Inferior parietal cortex (tissue), 1 donor: ENCODE measurements at regions not wholly inside any gene's neighbourhood (a gene's known extent, or its start where the extent isn't known, plus 50 kb on each side); places are given as distances from the start of the nearest gene placed in this dataset.

Source experiments
- DNase-seq: peaks from one replicate; pipeline ENCODE4 v3.0.0-alpha.2; 2016; ENCODE audit errors: extremely low spot score

GRCh38 chr18:75607701-75608100 lies 180.2 kb upstream of the SMIM21 start:
- DNase-seq: no peak

GRCh38 chr18:75592527-75592926 lies 165.0 kb upstream of the SMIM21 start:
- DNase-seq: no peak

- DNase-seq: no peak
Measured at GRCh38 chr18:75588412-75588811, 160.9 kb upstream of the SMIM21 start.

GRCh38 chr18:75587131-75587530 lies 159.6 kb upstream of the SMIM21 start:
- no peak for DNase-seq

DNA sequence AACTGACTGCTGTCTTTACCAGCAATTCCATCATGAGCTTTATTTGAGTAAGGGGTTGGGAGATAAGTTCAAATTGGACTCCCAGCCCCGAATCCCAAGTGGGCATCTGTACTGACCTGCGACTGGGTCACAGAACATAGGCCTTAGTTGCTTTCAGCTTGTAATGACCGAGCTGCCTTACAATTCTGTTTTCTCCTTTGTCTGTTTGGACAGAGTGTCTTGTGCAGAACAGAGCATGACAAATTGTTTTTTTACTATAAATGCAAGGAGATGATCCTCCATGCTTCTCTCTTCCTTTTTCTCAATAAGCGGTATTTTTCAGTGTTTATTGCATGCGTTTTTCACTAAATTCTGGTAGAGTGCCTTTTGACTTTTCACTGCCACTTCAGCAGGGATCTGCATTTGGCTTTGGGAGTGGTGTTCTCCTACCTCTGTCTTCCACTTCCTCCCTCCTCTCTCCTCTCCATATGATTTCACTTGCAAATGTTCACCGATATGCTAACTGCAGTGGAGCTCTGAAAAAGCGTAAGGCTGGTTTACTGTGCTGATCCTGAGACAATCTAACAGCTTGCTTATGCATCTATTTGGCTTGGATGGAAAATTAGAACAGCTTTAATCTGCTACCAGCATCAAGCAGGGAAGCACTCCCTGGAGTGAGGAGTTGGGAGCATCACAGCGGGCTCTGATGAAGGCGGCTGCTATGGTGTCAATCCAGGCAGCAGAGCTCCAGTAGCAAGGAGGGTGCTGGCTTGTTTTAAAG lies 158.8 kb upstream of the SMIM21 start:
- peak; percentile 27 for DNase-seq

DNA sequence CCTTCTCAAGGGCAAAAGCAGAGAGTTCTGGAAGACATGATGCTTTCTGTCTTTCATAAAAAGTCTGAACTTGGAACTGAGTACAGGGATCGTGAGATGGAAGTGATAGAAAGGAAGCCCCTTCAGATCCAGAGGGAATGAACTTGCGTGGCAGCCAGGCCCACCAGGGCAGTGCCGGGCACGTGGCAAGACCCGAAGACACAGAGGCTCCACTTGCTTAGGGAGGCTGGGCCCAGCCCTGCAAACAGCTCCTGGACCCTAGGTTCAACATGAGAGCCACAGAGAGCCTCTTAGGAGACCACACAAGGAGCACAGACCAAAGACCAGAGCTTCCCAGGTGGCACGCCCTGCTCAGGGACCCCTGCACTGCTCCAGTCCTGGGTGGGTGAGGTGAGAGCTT lies 155.4 kb upstream of the SMIM21 start:
- DNase-seq: no peak

- no peak for DNase-seq
Measured at GRCh38 chr18:75582406-75582821, 154.9 kb upstream of the SMIM21 start.

- no peak for DNase-seq
Measured at GRCh38 chr18:75581336-75582131, 154.0 kb upstream of the SMIM21 start.

- DNase-seq: no peak
Measured at GRCh38 chr18:75574187-75574586, 146.7 kb upstream of the SMIM21 start.

GRCh38 chr18:75563150-75563549 lies 135.6 kb upstream of the SMIM21 start:
- no peak for DNase-seq

DNA sequence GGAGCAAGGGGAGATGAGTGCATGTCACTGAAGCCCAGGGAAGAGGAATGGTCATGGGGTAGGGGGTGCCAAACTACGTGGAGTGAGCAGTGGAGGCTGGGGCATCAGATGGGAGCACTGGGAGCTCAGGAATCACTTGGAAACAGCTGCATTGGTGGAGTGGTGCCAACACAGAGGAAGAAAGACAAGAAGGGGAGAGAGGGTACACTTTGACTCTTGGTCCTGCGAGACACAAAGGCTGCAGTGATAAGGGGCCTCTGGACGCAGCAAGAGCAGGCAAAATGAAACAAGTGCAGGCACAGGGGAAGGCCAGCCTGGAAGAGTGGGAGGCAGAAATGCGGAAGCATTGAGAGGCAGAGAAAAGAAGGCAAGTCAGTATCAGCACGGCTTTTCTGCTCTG lies 134.7 kb upstream of the SMIM21 start:
- no peak for DNase-seq

DNA sequence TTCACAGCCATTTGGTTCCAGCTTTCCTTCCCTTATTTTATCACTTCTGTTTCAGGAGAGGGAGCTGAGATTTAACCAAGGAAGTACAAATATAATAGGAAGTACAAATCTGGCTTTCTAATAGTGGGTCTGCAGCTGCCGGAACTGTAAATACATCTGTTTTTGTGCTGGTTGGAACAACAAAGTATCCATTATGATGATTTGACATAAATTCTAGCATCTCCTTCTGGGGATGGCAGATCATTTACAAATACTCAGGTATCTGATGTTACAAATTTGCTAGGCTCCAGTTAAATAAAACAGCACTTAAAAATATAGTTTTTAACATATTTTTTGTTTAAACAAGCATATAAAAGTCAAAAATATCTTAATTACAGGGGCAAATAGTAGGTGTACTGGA lies 131.3 kb upstream of the SMIM21 start:
- DNase-seq: no peak

DNA sequence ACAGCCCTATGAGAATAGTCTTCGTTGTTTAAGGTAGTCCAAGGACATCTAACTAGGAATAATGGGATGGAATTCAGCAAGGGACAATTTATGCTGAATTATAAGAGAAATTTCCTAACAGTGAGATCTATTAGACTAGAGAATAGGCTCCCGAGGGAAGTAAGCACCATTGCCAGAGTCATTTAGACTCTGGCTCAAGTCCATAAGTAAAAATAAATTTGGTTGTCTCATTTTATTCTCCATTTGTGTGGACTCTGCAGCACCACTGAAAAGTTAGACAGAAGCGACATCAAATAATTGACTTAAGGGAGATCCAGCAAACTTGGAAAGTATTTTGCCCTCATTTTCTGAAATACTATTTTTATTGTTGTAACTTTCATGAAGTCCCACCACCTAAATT lies 129.3 kb upstream of the SMIM21 start:
- DNase-seq: no peak

DNA sequence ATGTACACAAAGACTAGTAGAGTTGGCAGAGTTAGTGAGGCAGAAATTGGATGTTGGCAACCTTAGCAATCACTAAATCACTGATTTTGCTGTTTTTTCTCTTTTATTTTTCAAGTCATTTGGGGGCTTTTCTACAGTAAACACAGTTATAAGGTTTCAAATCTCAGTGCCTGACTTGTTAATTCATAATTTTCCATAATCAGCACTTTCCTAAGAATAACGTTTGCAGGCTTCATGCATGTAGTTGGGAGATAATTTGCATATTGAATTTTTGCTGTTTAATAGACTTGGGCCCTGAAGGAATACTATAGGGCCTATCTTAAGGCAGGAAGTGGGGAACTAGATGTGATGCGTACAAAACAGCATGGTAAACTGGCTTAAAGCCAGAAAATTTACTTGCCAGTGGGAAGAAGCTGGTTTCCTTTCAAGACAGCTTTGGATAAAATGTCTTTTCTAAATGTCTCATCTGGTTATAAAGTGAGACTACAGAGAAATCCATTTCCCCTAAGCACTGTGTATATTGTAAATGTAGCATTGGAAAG lies 127.2 kb upstream of the SMIM21 start:
- DNase-seq: no peak

DNA sequence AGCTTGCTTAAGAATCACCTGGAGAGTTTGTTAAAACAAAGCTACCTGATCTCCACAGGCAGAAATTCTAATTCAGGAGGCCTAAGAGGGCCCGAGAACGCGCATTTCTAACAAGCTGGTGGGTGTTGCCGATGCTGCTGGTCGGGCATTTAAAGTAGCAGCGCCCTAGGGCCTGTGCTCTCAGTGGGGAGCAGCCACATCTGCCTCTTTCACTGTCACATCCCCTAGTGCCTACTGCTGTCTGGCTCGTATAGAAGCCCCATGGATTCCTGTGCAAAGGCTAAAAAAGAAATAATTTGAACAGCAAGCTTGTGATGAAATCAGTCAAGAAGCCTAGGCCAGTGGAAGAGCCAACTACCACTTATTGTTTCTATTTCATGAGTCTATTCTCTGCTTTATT lies 126.7 kb upstream of the SMIM21 start:
- no peak for DNase-seq

GRCh38 chr18:75553021-75553420 lies 125.5 kb upstream of the SMIM21 start:
- no peak for DNase-seq

- DNase-seq: no peak
Measured at GRCh38 chr18:75551071-75551470, 123.6 kb upstream of the SMIM21 start.

DNA sequence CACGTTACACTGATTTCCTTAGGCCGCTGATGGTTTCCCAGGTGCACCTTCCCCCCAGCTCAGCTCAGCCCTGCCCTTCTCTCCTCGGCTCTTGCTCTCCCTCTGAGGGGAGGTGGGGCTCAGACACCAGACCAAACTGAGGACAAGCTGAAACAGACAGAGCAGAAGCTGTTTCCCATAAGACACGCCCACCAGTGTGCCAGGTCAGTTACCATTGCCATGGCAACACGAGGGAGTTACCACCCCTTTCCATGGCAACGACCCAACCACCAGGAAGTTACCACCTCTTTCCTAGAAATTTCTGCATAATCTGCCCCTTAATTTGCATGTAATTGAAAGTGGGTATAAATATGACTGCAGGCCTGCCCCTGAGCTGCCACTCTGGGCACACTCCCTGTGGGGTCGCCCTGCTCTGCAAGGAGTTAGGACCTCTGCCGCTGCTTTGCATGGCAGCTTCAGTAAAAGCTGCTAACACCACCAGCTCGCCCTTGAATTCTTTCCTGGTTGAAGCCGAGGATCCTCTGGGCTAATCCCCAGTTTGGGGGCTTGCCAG lies 120.9 kb upstream of the SMIM21 start:
- DNase-seq: no peak

- DNase-seq: no peak
Measured at GRCh38 chr18:75546964-75547363, 119.5 kb upstream of the SMIM21 start.

- DNase-seq: no peak
Measured at GRCh38 chr18:75545189-75545588, 117.7 kb upstream of the SMIM21 start.

GRCh38 chr18:75544496-75544895 lies 117.0 kb upstream of the SMIM21 start:
- no peak for DNase-seq

GRCh38 chr18:75544051-75544481 lies 116.6 kb upstream of the SMIM21 start:
- DNase-seq: no peak

- no peak for DNase-seq
Measured at GRCh38 chr18:75538727-75539126, 111.2 kb upstream of the SMIM21 start.
